Inflammatory macrophage (primary cell): ENCODE measurements at regions not wholly inside any gene's neighbourhood (a gene's known extent, or its start where the extent isn't known, plus 50 kb on each side); places are given as distances from the start of the nearest gene placed in this dataset.

ENCODE experiments used
- DNase-seq, 2 donors: peaks; one replicate each; pipeline ENCODE4 v3.0.0-alpha.2; 2020 to 2022

GRCh38 chr2:222797871-222798270, 63.0 kb upstream of the ACSL3 start:
- DNase-seq, result peak; percentile 69 to 96

GRCh38 chr2:222798528-222798927, 62.3 kb upstream of the ACSL3 start:
- DNase-seq, result no peak

- peak in 1 of 2 donors; percentile 29 for DNase-seq
These were observed 61.4 kb upstream of the ACSL3 start for GRCh38 chr2:222799262-222799918.

- no peak for DNase-seq
These were observed 58.2 kb upstream of the ACSL3 start for GRCh38 chr2:222802514-222803196.

GRCh38 chr2:222804351-222804750, 56.5 kb upstream of the ACSL3 start:
- DNase-seq, result no peak

GRCh38 chr2:222805591-222806304, 55.1 kb upstream of the ACSL3 start:
- DNase-seq, result peak; percentile 91 to 93

GRCh38 chr2:222806526-222807137, 54.2 kb upstream of the ACSL3 start:
- peak in 1 of 2 donors; percentile 35 for DNase-seq

GRCh38 chr2:222807431-222807830, 53.4 kb upstream of the ACSL3 start:
- DNase-seq, result no peak

GRCh38 chr2:222809582-222809981, 51.3 kb upstream of the ACSL3 start:
- no peak for DNase-seq

- DNase-seq, result no peak
These were observed 50.8 kb upstream of the ACSL3 start for GRCh38 chr2:222810044-222810443.
